ENCODE measurements at regions not wholly inside any gene's neighbourhood (a gene's known extent, or its start where the extent isn't known, plus 50 kb on each side); places are given as distances from the start of the nearest gene placed in this dataset.

GRCh38 chr7:156021471-156021870 is 209.2 kb upstream of the SHH start:
- no peak for TF ChIP-seq POLR2A (IDR thresholded peaks at IDR 0.05; ENCODE audit: low read depth, low read length)
- TF ChIP-seq RCOR1 (IDR thresholded peaks at IDR 0.05; ENCODE audit: insufficient replicate concordance, low read length), result no peak
- TF ChIP-seq CTCF (conservative IDR thresholded peaks at IDR 0.05; ENCODE audit: low read depth, low read length), result no peak
- TF ChIP-seq MAFK (IDR thresholded peaks at IDR 0.05; ENCODE audit: low read depth, low read length), result no peak
- TF ChIP-seq USF2 (IDR thresholded peaks at IDR 0.05; ENCODE audit: low read depth, low read length), result no peak
- no peak for TF ChIP-seq BHLHE40 (IDR thresholded peaks at IDR 0.05; ENCODE audit: low read depth, low read length)
- no peak for TF ChIP-seq SMC3 (IDR thresholded peaks at IDR 0.05; ENCODE audit: low read depth, low read length)
- no peak for TF ChIP-seq NFE2L2 (IDR thresholded peaks at IDR 0.05; ENCODE audit: low read depth, low read length)
- no peak for TF ChIP-seq MXI1 (IDR thresholded peaks at IDR 0.05; ENCODE audit: borderline replicate concordance, low read depth, low read length)
- no peak for TF ChIP-seq MAZ (IDR thresholded peaks at IDR 0.05; ENCODE audit: borderline replicate concordance, low read depth, low read length)
- no peak for TF ChIP-seq FOS (IDR thresholded peaks at IDR 0.05; ENCODE audit: low read depth, low read length)
- no peak for TF ChIP-seq CEBPB (IDR thresholded peaks at IDR 0.05; ENCODE audit: low read depth, low read length)
